ENCODE measurements at regions not wholly inside any gene's neighbourhood (a gene's known extent, or its start where the extent isn't known, plus 50 kb on each side); places are given as distances from the start of the nearest gene placed in this dataset.

DNA sequence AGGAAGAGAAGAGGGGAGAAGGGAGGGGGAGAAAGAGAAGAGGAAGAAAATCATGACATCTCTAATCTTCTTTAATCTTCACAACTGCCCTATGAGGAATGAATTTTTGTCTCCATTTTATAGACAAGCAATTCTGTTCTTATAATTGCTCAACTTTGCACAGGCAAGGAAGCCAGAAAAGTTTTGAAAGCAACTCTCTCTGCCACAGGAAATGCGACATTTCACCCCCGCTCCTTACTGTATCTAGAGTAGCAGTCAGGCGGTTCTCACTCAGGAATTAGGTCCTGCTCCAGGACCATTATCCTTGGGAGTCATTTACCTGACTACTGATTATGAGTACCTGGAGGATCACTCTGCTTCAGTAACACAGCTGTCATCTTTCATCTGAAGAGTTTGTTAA is 69.2 kb upstream of the FAM9A start:
- in situ Hi-C loops (cut with MboI; ENCODE audit: low sequenced_read_pairs), result no loop called here

DNA sequence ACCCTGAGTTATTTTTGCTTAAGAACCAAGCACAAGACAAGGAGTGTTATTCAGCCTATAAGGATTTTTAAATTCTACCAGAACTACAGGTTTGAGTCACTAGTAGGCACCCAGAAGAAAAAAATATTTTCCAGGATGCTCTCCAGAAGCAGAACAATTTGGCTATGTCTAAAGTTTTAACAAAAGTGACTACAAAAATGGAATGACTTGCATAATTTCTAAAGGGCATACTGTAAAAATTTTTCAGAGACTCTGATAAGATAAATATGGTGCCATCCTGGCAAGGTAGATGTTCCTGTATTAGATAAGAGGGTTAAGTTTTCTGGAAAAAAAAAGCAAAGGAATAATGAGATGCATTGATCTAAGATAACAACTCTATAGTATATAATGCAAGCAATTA is 68.6 kb upstream of the FAM9A start:
- in situ Hi-C loops (cut with MboI; ENCODE audit: low sequenced_read_pairs), result no loop called here

DNA sequence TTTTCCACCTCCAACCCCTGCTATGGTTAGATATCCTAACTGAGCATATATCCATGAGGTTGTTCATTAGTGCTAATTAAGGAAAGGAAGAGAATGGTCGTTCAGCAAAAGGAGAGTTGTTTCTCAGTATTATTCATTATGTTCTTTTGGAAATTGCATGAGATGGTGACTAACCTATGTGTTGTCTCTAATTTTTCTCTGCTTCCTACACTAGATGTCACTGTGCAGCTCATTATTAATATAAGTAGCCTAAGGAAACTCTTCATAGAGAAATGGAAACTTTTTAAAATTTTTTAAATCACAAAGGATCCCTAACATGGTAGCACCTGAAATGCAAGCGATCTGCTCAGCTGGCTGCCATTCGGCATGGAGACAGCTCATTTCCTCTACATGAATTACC is 67.7 kb upstream of the FAM9A start:
- in situ Hi-C loops (cut with MboI; ENCODE audit: low sequenced_read_pairs), result no loop called here

DNA sequence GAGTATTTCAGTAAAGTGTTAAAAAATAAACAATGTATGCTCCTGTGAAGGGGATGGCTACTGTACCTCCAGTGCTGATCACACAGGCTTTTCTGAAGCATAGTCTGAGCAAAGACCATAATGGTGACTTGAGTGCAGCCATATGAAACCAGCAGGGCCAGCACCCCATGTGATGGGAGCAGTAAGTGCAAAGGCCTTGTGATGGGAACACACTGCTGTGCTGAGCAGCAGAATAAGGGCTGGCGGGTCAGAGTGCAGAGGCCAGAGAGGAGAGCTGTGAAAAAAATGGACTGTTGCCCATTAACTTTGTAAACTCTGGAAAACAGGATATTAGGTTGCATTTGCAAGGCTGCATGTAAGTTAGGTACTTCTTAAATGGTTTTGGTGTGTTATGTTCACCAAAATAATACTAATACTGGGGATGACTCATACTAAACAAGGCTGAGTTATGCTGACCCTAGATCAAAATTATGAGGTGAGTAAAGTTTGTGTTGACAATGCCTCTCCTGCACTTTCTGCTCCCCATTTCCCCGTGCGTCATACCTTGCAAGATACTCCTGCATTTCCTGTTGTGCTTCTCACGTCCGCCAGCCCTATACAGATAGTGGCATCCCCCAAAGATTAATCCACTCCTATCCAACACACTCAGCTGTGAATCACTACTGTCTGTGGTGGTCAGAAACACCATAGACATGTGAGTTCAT is 67.0 kb upstream of the FAM9A start:
- in situ Hi-C loops (cut with MboI; ENCODE audit: low sequenced_read_pairs), result no loop called here

DNA sequence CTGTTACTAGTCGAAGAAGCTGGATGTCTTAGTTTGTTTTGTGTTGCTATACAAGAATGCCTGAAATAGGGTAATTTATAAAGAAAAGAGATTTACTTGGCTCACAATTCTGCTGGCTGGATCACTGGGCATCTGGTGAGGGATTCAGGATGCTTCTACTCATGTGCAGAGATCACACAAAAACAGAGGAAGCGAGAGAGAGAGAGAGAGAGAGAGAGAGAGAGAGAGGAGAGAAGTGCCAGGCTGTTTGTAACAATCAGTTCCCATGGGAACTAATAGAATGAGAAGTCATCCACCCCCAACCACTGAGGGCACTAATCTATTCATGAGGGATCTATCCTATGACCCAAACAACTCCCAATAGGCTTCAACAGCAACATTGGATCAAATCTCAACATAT is 66.2 kb upstream of the FAM9A start:
- in situ Hi-C loops (cut with MboI; ENCODE audit: low sequenced_read_pairs), result no loop called here

DNA sequence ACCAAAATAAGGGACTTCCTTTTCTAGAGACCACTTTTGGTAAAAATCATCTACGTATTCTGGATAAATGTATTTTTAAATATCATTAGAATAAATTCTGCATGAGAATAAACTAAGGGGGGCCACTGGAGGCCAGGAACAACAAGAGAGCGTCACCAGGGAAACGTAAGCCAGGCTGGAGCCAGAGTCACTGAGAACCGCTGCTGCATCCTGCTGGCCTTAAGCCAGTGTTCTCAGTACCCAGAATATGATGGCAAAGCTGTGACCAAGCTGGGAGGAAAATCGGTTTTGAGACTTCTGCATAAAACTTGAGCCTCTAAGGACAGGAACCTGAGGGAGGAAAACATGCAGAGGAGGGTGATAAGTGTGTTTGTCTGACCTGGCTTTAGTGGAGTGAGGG is 63.0 kb upstream of the FAM9A start:
- in situ Hi-C loops (cut with MboI; ENCODE audit: low sequenced_read_pairs), result no loop called here

DNA sequence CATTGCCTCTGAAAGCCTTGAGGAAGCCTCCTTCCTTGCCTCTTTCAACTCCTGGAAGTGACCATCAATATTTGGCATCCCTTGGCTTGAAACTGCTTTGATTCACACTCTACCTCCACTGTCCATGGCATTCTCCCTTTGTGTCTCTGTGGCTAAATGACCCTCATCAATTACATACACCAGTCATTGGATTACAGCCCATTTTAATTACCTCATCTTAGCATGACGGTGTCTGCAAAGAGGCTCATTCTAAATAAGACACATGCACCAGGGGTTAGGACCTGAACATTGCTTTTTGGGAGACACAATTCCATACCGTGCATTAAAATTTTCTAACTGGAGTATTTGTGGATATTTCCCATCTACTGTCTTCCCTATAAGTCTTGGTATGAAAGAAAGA is 60.7 kb upstream of the FAM9A start:
- in situ Hi-C loops (cut with MboI; ENCODE audit: low sequenced_read_pairs), result no loop called here

DNA sequence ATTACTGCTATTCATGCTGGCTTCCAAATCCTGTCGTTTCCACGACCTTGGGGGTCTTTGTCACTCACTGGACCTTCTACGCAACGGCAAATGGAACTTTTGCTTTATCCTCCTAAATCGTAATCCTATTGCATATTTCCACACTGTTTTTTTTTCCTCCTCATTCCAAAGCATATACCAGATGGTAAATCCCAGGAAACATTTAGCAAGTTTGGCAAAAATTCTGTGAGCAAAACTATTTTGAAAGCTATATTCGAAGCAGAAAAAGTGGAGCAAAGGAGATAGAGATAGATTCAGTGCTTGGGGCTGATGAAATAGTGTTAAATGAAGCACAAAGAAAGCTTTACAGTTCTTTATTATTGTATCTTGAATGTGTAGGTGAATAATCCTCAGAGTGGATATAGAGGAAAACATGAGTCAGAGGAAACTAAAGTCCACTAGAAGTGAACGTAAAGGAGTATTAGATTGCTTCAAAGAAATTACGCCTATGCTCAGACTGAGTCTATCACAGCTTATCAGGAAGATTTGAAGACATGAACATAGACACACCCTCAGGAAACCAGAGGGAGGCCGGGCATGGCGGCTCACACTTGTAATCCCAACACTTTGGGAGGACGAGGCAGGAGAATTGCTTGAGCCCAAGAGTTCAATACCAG is 50.2 kb upstream of the FAM9A start:
- in situ Hi-C loops (cut with MboI; ENCODE audit: low sequenced_read_pairs), result no loop called here

Data from HL-60/S4 (cell line).